ENCODE measurements at regions not wholly inside any gene's neighbourhood (a gene's known extent, or its start where the extent isn't known, plus 50 kb on each side); places are given as distances from the start of the nearest gene placed in this dataset.

GRCh38 chr14:105837349-105838063 is 311.1 kb downstream of the TMEM121 start:
- H3K4me3 Mint-ChIP-seq = no peak overlapping the region
- no peak for TF ChIP-seq CTCF (IDR thresholded peaks at IDR 0.05)
- no peaks in the 10 kb centered on the region for H3K4me1 Mint-ChIP-seq (ENCODE audit: low read depth)
- DNase-seq = no peak
- no peaks in the 10 kb centered on the region for H3K9me3 Mint-ChIP-seq
- ATAC-seq = no peak
- H3K36me3 Mint-ChIP-seq (ENCODE audit: low read depth) = no peaks in the 10 kb centered on the region
- CTCF ChIA-PET = no interaction called here
- no peak overlapping the region for H3K27ac Mint-ChIP-seq
- POLR2A ChIA-PET = no interaction called here
- intact Hi-C loops (cut with micrococcal nuclease) = no loop called here
- no peaks in the 10 kb centered on the region for H3K27me3 Mint-ChIP-seq

- Mint-ChIP-seq H3K9me3 (no peaks in the 10 kb centered on the region), H3K4me3 (no peak overlapping the region), H3K36me3 (ENCODE audit: low read depth) (no peaks in the 10 kb centered on the region), H3K27ac (no peak overlapping the region), H3K4me1 (ENCODE audit: low read depth) (no peaks in the 10 kb centered on the region), H3K27me3 (no peaks in the 10 kb centered on the region)
- no peak for DNase-seq
- POLR2A ChIA-PET = no interaction called here
- CTCF ChIA-PET = no interaction called here
- intact Hi-C loops (cut with micrococcal nuclease) = no loop called here
- no peak for ATAC-seq
- TF ChIP-seq CTCF (IDR thresholded peaks at IDR 0.05) = no peak
Measured at GRCh38 chr14:105838107-105838506, 311.7 kb downstream of the TMEM121 start.

GRCh38 chr14:105838591-105839424 is 312.4 kb downstream of the TMEM121 start:
- Mint-ChIP-seq H3K36me3 (ENCODE audit: low read depth) (no peaks in the 10 kb centered on the region), H3K9me3 (no peaks in the 10 kb centered on the region), H3K27me3 (no peaks in the 10 kb centered on the region), H3K4me1 (ENCODE audit: low read depth) (no peaks in the 10 kb centered on the region), H3K4me3 (no peak overlapping the region), H3K27ac (no peak overlapping the region)
- ATAC-seq (no peak), DNase-seq (no peak)
- ChIA-PET POLR2A (no interaction called here), CTCF (no interaction called here)
- intact Hi-C loops (cut with micrococcal nuclease) = no loop called here
- TF ChIP-seq CTCF (IDR thresholded peaks at IDR 0.05) = no peak

DNA sequence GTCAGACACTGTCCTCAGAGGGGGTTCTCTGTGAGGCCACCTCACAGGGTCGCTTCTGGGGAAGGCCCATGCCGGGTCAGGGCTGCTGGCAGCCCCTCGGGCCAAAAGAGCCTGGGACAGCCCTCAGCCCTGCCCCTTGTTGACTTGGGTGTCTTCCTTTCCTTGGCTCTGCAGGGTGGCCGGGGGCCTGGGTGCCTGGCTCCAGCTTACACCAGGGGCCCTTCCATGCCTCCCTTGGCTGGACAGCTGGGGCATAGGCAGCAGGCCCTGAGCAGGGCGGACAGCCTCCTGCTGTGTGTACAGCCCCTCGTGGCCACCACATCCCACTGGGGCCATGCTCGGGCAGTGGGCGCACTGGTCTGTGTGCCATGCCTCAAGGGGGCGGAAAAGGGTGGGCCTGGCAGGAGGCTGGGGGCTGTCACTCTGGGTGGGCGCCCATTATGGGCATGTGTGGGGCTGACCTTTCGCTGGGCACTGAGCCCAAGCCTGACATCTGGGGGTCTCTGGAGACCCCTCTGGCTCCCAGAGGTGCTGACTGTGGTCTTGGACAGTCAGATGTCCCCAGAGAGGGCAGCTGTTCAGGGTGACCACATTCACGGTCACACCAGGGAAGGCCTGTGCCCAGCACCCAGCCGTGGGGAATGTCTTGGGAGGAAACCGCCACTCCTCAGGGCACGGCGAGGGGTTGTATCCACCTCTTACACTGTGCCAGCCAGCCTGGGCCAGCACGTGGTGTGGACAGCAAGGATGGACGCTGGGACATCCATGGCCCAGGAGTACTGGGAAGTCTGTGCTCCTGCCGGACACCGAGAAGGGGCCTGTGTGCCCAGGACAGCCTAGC is 313.3 kb downstream of the TMEM121 start:
- Mint-ChIP-seq H3K27ac (no peak overlapping the region), H3K4me3 (no peak overlapping the region), H3K36me3 (ENCODE audit: low read depth) (no peaks in the 10 kb centered on the region), H3K9me3 (no peaks in the 10 kb centered on the region), H3K4me1 (ENCODE audit: low read depth) (no peaks in the 10 kb centered on the region), H3K27me3 (no peaks in the 10 kb centered on the region)
- CTCF ChIA-PET = no interaction called here
- intact Hi-C loops (cut with micrococcal nuclease) = no loop called here
- DNase-seq = no peak
- TF ChIP-seq CTCF (IDR thresholded peaks at IDR 0.05) = no peak
- POLR2A ChIA-PET = no interaction called here
- ATAC-seq = no peak
